NT2/D1 (cell line): ENCODE measurements at regions not wholly inside any gene's neighbourhood (a gene's known extent, or its start where the extent isn't known, plus 50 kb on each side); places are given as distances from the start of the nearest gene placed in this dataset.

Experiments
- SUZ12 ChIP-seq: IDR thresholded peaks from 2 replicates; pipeline ENCODE4 v1.6.1; 2011; ENCODE audit not compliant: insufficient read length, insufficient read depth; ENCODE audit errors: extremely low read depth
- YY1 ChIP-seq: IDR thresholded peaks from 2 replicates; pipeline ENCODE4 v1.6.1; 2011; ENCODE audit not compliant: insufficient read length, insufficient read depth
- ZNF274 ChIP-seq: IDR thresholded peaks from 2 replicates; pipeline ENCODE4 v1.6.1; 2011; ENCODE audit warnings: mild to moderate bottlenecking, low read depth, low read length

DNA sequence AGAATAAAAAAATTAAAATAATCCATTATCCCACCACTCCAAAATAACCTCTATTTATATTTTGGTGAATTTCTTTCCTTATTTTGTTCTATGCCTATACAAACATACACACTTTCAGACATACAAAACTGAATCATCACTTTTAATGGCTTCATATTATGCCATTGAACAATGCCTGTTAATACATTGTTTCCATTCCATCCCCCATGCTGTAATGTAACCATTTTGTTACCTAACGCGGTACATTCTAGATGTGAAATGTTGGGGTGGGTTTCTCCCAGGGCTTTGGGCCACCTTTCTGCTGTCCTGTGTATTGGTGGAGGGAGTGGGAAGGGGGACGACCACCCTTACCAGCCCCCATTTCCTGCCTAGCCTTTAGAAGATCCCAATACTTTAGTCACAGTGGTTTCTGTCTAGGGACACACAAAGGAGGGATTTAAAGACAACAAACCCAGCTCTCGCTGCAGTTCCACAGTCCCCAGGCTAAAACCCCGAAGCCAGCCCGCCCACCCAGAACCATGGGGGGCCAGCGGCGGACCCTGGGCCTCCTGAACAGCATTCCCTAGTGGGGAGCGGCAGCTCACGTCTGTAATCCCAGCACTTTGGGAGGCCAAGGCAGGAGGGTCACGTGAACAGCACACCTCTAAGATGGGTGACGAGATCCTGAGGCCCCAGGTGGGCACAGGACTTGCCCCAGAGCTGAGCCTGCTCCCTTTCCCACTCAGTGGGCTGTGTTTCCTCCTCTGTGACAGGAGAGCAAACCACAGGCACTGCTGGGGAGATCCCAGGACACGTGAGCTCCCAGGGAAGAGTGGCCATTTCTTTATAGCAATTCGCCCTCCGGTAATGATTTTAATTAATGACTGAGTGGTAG is 56.9 kb upstream of the STXBP1 start:
- no peak for TF ChIP-seq YY1
- TF ChIP-seq ZNF274: no peak
- no peak for TF ChIP-seq SUZ12
